ENCODE measurements at regions not wholly inside any gene's neighbourhood (a gene's known extent, or its start where the extent isn't known, plus 50 kb on each side); places are given as distances from the start of the nearest gene placed in this dataset.

GRCh38 chr2:123916531-123916930 is 108.6 kb upstream of the CNTNAP5 start:
- no peaks in the 10 kb centered on the region for H3K9me3 ChIP-seq

GRCh38 chr2:123917241-123917640 is 107.8 kb upstream of the CNTNAP5 start:
- H3K4me1 ChIP-seq (ENCODE audit: control insufficient read depth in 1 of 2, insufficient read depth in 1 of 2, low read depth in 1 of 2, low read length in 1 of 2): no peaks in the 10 kb centered on the region
- H3K4me3 ChIP-seq (ENCODE audit: low read depth in 1 of 2, low read length in 1 of 2): no peak overlapping the region
- H3K9me3 ChIP-seq: no peaks in the 10 kb centered on the region
- no peaks in the 10 kb centered on the region for H3K36me3 ChIP-seq
- H3K27ac ChIP-seq: no peak overlapping the region
- no peak for TF ChIP-seq CTCF (IDR thresholded peaks at IDR 0.05)
- peaks cover 13% of the 10 kb centered on the region for H3K27me3 ChIP-seq

More at GRCh38 chr2:123916531-123916930, 108.6 kb upstream of the CNTNAP5 start:
- H3K4me1 ChIP-seq (ENCODE audit: control insufficient read depth in 1 of 2, insufficient read depth in 1 of 2, low read depth in 1 of 2, low read length in 1 of 2): no peaks in the 10 kb centered on the region
- no peaks in the 10 kb centered on the region for H3K36me3 ChIP-seq
- TF ChIP-seq CTCF (IDR thresholded peaks at IDR 0.05): no peak
- H3K27me3 ChIP-seq: peaks cover 21% of the 10 kb centered on the region
- no peak overlapping the region for H3K27ac ChIP-seq
- no peak overlapping the region for H3K4me3 ChIP-seq (ENCODE audit: low read depth in 1 of 2, low read length in 1 of 2)

- H3K27ac ChIP-seq: no peak overlapping the region
- TF ChIP-seq CTCF (IDR thresholded peaks at IDR 0.05): no peak
- no peaks in the 10 kb centered on the region for H3K4me1 ChIP-seq (ENCODE audit: control insufficient read depth in 1 of 2, insufficient read depth in 1 of 2, low read depth in 1 of 2, low read length in 1 of 2)
- no peaks in the 10 kb centered on the region for H3K9me3 ChIP-seq
- H3K36me3 ChIP-seq: no peaks in the 10 kb centered on the region
- no peaks in the 10 kb centered on the region for H3K27me3 ChIP-seq
- H3K4me3 ChIP-seq (ENCODE audit: low read depth in 1 of 2, low read length in 1 of 2): no peak overlapping the region
Measured at GRCh38 chr2:123928358-123928757, 96.7 kb upstream of the CNTNAP5 start.

- no peaks in the 10 kb centered on the region for H3K36me3 ChIP-seq
- no peaks in the 10 kb centered on the region for H3K27me3 ChIP-seq
- no peak overlapping the region for H3K27ac ChIP-seq
- TF ChIP-seq CTCF (IDR thresholded peaks at IDR 0.05): no peak
- no peaks in the 10 kb centered on the region for H3K4me1 ChIP-seq (ENCODE audit: control insufficient read depth in 1 of 2, insufficient read depth in 1 of 2, low read depth in 1 of 2, low read length in 1 of 2)
- no peaks in the 10 kb centered on the region for H3K9me3 ChIP-seq
- H3K4me3 ChIP-seq (ENCODE audit: low read depth in 1 of 2, low read length in 1 of 2): no peak overlapping the region
Measured at GRCh38 chr2:123935405-123935804, 89.7 kb upstream of the CNTNAP5 start.

GRCh38 chr2:123953846-123954245 is 71.2 kb upstream of the CNTNAP5 start:
- Histone ChIP-seq H3K4me3 (ENCODE audit: low read depth in 1 of 2, low read length in 1 of 2) (no peak overlapping the region), H3K36me3 (no peaks in the 10 kb centered on the region), H3K27ac (no peak overlapping the region), H3K9me3 (no peaks in the 10 kb centered on the region), H3K4me1 (ENCODE audit: control insufficient read depth in 1 of 2, insufficient read depth in 1 of 2, low read depth in 1 of 2, low read length in 1 of 2) (no peaks in the 10 kb centered on the region), H3K27me3 (no peaks in the 10 kb centered on the region)
- TF ChIP-seq CTCF (IDR thresholded peaks at IDR 0.05): no peak

GRCh38 chr2:123958011-123958410 is 67.1 kb upstream of the CNTNAP5 start:
- no peak for TF ChIP-seq CTCF (IDR thresholded peaks at IDR 0.05)
- no peaks in the 10 kb centered on the region for H3K9me3 ChIP-seq

More at GRCh38 chr2:123958011-123958410, 67.1 kb upstream of the CNTNAP5 start:
- Histone ChIP-seq H3K4me3 (ENCODE audit: low read depth in 1 of 2, low read length in 1 of 2) (no peak overlapping the region), H3K27me3 (no peaks in the 10 kb centered on the region), H3K36me3 (no peaks in the 10 kb centered on the region), H3K4me1 (ENCODE audit: control insufficient read depth in 1 of 2, insufficient read depth in 1 of 2, low read depth in 1 of 2, low read length in 1 of 2) (no peaks in the 10 kb centered on the region), H3K27ac (no peak overlapping the region)
